Right hindlimb (tissue), 1 donor: ENCODE measurements at regions not wholly inside any gene's neighbourhood (a gene's known extent, or its start where the extent isn't known, plus 50 kb on each side); places are given as distances from the start of the nearest gene placed in this dataset.
A peak's percentile ranks its signal among the peaks of the same experiment; 100 is the strongest.
"Not testable (repeated sequence)": the region's sequence is repeated elsewhere in the genome, so short reads cannot be mapped to it uniquely, and the experiment has no call there.

ENCODE experiments used
- DNase-seq: peaks from one replicate; pipeline ENCODE4 v3.0.0-alpha.2; 2018

DNA sequence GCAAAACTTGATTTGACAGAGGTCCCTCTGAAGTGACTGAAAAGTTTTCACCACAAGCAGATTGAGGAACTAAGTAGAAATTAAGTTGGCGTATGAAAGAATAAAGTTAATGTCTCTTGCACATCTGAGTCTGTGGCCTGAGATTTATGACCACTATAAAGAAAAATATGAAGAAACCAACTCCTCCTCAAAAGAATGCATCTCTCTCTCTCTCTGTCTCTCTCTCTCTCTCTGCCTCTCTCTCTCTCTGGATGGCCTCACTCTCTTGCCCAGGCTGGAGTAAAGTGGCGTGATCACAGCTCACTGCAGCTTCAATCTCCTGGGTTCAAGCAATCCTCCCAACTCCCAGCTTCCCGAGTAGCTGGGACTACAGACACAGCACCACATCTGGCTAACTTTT lies 55.2 kb downstream of the RPL22L1 start:
- no peak for DNase-seq

DNA sequence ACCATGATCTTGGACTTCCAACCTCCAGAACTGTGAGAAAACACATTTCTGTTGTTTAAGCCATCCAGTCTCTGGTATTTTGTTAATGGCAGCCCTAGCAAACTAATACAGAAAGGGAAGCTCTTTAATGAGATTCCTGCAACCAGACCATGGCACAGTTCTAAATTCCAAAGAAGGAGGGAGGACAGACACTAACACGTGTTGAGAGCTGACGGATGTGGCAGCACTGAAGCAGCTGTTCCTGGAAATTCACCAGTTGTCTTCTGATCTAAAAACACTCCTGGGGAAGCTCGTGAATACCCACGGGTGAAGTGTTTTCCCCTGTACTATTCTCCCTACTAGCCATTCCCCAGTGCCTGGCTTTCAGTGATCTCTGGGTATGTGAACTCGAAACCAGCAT lies 56.7 kb downstream of the RPL22L1 start:
- DNase-seq: peak; percentile 24

DNA sequence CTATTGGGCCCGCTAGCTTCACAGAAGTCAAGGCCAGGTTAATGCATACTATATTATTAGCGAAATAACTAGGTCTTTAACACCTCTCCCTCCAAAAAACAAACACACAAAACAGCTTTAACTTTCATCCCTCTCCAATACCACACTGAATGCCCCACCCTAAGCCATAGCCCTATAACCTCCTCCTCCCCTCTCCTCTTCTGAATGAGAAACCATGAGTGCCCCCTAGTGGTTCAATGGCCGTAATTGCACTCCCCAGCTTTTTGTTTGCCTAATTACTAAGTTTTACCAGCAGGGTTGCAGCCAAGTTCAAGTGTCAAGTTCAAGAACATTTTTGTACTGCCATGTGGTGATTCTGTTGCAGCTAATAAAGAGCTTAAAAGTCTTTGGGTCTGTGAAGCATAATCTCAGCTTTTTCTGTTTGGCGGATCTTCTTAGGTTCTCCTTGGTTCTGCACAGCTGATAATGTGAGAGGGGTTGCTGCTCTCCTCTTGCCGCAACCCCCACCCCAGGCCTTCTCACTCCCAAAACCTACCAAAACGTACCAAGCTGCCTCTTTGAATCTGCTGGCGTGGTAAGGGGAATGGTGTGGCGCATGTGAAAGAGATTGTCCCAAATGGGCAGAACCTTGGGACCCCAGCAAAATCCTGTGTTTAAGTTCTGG lies 57.9 kb downstream of the RPL22L1 start:
- peak; percentile 66 for DNase-seq

DNA sequence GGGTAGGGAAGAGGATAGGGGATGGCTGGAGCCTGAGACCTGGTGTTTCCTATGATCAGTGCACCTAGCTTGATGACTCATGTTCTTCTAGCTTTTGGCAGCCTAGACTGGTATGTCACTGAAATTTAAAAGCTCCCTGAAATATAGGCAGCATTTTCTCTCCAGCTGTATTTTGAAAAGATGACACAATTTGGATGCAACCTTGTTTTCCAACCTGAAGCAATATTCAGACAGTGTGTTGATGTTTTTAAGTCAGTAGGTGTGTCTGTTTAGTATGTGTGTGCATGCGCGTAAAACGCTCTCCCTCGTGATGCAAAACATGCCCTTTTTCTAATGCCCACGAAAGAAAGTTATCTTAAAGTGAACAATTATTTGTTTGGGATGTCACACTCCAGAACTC lies 58.5 kb downstream of the RPL22L1 start:
- DNase-seq: no peak

DNA sequence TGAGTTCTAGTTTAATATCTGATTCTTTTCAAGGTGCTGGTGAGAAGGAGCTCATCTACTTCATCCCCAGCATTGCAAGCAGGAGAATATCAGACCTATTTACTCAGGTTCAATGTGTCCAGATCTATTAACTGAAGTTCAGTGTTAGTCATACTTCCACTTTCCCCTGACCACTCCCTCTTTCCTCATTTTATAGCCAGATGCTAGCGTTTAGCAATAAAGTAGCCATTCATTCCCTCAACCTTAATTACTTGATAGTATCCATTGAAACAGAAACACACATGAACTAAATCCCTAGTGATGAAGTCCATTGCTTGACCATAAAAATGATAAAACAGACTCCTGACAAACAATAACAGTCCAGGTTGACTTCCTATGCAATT lies 60.0 kb downstream of the RPL22L1 start:
- no peak for DNase-seq

DNA sequence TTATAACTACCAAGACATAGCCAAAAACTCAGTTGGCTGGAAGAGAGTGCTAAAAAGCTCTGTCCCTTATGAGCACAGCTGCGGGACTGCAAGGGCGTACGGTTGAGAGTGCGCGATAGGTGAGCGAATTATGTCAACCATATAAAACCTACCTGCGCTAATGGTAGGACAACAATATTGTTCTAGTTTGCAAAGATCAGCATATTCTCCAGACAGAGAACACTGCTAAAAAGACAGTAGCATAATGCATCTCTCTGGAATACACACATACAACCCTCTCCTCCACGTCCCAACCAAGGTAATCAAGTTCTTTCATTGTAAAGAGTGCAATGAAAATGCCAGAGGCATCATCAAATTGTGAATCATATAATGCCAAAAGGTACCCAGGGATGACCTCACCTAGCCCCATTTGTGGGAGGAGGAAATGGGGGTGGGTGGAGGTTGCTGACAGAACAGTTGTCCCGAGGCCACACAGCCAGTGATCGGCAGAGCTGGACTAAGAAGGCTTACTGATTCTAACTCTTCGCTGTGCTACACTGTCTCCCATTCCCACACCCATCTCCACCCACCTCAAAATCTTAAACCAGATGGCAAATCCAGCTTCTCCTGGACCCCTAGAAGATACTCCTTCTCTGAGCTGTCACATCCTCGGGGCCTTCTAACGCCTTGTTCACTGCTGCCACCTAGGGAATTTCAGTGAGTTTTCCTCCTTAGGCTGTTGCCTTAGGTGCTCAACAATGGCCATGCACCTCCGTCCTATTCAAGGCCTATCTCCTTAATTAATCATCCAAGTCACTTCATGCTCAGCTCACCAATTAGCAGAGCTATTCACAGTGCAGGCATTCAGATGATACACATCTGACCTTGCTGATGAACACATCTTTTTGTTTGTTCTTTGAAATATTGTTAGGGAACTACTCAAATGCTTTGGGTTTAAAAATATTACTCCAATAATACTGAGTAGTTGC lies 60.7 kb downstream of the RPL22L1 start:
- DNase-seq: peak; percentile 27

DNA sequence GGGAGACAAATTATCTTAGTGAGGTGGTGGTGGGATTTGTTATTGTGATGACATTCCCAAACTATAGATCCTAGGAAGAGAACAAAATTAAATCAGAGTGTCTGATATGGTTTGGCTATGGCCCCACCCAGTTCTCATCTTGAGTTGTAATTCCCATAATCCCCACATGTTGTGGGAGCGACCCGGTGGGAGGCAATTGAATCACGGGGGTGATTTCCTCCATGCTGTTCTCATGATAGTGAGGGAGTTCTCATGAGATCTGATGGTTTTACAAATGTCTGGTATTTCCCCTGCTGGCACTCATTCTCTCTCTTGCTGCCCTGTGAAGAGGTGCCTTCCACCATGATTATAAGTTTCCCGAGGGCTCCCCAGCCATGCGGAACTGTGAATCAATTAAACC lies 62.0 kb downstream of the RPL22L1 start:
- DNase-seq: no peak

DNA sequence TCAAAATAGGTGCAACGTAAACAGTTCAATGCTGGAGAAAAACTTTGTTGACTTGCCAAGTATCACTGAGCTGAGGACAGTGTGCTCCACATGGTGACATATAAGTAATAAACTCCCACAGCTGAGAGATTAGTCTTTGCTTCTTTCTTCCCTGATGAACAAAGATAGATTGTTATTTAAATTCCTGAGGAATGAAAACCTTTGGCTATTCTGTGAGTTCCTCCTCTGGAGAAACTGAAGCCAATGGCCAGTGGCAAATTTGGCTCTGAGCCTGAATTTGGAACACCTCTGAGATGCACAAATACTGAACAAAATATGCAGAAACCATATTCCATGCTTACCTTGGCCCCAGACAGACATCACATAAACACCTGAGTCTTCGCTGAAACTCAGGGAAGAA lies 63.3 kb downstream of the RPL22L1 start:
- no peak for DNase-seq

DNA sequence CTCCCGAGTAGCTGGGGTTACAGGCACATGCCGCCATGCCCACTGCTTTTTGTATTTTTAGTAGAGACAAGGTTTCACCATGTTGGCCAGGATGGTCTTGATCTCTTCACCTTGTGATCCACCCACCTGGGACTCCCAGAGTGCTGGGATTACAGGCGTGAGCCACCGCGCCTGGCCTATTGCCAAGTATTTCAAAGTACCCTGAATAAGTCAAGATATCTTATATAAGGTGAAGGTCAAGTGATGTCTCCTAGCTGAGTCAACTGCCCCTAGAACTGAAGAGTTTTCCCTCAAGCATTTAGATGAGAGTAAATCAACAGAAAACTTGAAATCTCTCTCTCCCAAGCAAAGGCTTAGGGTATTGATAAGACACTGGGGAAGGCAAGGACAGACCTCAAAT lies 63.9 kb downstream of the RPL22L1 start:
- DNase-seq: no peak

DNA sequence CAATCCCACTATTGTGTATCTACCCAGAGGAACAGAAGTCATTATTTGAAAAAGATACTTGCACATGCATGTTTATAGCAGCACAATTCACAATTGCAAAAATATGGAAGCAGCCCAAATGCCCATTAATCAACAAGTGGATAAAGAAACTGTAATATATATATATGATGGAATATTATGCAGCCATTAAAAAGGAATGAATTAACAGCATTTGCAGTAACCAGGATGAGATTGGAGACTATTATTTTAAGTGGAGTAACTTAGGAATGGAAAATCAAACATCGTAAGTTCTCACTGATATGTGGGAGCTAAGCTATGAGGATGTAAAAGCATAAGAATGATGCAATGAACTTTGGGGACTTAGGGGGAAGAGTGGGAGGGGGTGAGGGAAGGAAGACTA lies 64.7 kb downstream of the RPL22L1 start:
- not testable (repeated sequence) for DNase-seq

DNA sequence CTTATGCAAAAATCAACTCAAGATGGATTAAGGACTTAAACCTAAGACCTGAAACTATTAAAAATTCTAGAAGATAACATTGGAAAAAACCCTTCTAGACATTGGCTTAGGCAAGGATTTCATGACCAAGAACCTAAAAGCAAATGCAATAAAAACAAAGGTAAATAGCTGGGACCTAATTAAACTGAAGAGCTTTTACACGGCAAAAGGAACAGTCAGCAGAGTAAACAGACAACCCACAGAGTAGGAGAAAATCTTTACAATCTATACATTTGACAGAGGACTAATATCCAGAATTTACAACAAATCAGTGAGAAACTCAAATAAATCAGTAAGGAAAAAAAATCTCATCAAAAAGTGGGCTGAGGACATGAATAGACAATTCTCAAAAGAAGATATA lies 65.4 kb downstream of the RPL22L1 start:
- DNase-seq: not testable (repeated sequence)

DNA sequence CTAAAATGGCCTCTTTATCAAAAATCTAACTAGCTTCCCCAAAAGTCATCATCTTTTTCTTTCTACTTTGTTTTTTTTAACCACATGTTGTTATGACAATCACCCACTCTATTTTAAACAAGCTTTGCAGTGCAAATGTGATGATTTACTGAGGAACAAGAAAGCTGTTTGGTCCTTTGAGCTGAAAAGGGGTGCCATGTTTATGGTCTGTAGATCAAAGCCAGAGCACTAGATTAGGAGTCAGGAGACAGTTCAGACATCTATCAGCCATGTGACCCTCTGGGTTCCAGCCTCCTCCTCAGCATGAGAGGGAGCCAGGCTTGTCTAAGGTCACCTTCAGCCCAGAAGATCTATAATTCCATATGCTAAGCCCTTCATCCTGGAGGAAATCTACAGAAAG lies 65.9 kb downstream of the RPL22L1 start:
- no peak for DNase-seq

DNA sequence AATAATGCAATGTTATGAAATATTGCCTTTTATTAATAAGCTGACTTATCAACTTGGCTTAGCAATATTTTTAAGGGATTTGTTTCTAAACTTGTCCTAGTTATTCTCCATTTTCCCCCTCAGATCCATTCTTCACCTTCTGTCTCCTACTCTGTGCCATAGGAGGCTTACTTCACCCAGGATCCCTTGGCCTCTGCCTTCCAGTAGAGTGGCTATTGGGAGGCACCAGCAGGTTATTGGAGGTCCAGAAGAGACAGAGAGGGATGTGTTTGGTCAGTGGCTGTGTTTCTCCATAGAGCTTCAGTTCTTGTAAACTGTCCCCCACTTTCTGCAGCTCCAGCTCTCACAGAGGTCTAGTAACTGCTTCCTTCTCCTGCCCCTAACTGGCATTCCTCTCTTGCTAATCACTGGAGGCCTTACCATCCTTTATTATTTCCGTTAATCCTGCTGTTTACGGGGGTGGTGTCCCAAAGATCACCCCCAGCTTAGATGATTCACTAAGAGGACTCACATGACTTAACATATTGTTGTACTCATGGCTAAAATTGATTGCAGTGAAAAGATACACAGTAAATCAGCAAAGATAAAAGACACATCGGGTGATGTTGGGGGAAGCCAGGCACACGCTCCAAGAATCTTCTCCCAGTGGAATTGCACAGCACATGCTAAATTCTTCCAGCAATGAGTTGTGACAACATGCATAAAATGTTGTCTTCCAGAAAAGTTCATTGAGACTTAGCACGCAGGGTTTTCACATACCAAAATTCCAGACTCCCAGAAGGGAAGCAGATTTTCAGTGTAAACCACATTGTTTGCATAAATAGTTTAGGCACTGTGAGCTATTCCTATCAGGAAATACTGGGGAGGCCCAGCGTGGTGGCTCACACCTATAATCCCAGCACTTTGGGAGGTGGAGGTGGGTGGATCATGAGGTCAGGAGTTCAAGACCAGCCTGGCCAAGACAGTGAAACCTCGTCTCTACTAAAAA lies 67.5 kb downstream of the RPL22L1 start:
- peak; percentile 30 for DNase-seq

DNA sequence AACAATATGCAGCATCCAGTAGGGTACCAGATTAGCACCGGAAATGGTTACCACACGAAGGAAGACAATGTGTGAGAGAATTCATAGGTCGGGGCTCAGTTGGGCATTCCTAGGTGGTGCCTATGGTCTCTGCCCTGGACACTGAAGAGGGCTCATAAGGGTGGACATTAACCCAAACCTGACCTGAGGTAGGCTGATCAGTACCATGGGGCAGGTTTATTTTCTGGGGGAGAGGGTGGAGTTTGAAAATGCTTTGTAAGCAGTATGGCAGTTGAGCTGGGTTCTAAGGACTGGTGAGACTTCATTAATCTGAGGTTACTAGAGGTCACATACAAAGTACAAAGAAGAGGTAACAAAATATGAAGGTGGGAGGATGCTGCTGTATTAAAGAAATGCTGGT lies 68.4 kb downstream of the RPL22L1 start:
- no peak for DNase-seq

DNA sequence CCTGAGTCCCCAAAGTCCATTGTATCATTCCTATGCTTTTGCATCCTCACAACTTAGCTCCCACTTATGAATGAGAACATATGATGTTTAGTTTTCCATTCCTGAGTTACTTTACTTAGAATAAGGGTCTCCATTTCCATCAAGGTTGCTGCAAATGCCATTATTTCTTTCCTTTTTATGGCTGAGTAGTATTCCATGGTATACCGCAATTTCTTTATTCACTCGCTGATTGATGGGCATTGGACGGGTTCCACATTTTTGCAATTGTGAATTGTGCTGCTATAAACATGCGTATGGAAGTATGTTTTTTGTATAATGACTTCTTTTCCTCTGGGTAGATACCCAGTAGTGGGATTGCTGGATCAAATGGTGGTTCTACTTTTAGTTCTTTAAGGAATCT lies 69.7 kb downstream of the RPL22L1 start:
- DNase-seq: not testable (repeated sequence)

DNA sequence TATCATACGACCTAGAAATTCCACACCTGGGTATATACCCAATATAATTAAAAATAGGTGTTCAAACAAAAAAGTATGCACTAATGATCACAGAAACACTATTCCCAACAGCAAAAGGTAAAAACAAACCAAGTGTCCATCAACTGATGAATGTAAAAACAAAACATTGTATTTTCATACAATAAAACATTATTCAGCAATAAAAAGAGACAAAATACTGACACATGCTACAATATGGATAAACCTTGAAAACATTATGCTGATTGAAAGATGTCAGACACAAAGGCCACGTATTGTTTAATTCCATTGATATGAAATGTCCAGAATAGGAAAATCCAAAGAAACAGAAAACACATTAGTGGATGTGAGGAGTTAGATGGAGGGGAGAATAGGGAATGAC lies 71.0 kb downstream of the RPL22L1 start:
- DNase-seq: no peak

DNA sequence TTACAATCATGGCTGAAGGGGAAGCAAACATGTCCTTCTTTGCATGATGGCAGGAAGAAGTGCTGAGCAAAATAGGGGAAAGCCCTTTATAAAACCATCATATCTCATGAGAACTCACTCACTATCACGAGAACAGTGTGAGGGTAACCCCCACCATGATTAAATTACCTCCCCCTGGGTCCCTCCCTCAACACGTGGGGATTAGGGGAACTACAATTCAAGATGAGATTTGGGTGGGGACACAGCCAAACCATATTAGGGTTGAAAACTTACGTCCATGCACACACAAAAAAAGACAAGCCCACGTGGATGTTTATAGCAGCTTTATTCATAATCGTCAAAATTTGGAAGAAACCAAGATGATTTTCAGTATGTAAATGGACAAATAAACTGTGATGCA lies 72.3 kb downstream of the RPL22L1 start:
- no peak for DNase-seq

DNA sequence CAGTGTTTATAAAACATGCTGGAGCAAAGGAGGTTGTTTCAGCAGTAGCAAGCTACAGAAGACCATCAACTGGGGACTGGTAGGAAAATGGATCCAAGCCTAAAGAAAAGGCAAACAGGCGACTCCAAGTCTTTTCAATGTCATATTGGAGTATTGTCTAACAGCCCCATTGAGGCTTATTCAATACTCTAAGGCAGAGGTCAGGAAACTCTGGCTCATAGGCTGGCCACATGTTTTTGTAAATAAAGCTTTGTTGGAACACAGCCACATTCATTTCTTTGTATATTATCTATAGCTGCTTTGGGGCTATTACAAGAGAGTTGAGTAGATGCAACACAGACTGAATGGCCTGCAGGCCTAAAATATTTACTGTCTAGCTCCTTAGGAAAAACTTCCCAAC lies 77.5 kb downstream of the RPL22L1 start:
- peak; percentile 37 for DNase-seq

DNA sequence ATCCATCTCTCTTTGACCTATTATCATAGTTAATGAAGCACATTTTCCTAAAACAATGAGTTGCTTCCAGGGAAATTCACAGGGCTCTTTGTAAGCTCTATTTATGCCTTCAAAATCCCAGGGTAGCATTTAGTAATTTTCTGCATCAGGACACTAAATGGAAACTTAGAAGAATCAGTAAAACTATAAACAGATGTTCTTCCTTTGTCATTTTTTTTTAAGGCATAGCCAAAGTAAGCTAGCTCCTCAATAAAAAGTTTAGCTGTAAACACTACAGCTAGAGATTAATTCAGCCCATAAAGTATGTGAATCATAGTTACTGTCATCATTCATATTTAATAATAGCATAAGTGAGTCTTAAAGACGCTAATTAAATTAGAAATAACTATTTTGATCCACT lies 79.3 kb downstream of the RPL22L1 start:
- DNase-seq: no peak

DNA sequence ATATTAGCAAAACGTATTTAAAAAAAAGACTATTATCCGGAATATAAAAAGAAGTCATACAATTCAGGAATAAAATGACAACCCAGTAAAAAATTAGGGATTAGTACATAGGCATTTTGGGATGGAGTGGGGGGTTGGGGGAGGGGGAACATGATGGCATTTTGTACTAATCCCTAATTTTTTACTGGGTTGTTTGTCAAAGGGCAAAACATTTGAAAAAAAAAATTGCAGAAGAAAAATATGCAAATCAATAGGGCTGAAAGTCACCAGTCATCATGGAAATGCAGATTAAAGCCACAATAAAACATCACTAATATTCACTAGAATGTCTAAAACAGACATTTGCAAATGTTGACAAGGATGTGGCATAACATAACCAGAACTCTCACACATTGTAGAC lies 82.5 kb downstream of the RPL22L1 start:
- no peak for DNase-seq

DNA sequence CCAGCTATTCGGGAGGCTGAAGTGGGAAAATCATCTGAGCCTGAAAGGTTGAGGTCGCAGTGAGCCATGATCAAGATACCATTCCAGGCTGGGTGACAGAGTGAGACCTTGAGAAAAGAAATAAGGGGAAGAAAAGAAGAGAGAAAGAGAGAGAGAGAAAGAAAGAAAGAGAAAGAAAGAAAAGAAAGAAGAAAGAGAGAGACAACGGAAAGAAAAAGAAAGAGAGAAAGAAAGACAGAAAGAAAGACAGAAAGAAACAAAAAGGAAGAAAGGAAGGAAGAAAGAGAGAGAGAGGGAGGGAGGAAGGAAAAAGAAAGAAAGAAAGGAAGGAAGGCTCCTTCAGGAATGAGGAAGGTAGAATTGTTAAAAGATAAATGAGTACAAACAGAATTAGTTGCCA lies 84.5 kb downstream of the RPL22L1 start:
- DNase-seq: no peak

DNA sequence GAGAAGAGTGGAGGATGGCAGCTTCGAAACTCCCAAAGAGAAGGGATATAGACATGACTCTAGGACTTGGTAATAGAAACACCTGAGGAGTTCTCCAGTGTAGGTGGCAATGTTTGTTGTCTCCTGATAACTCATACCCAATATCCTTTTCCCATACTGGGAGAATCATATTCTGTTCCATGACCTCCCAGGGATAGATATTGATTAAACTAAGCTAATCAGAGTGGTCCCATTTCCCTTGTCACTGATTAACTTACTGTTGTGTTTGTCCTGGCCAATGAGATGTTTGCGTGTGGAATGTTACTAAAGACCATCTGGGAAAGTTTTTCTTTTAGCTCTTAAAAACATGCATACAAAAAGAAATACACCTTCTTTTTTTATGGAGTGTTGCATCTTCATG lies 85.6 kb downstream of the RPL22L1 start:
- no peak for DNase-seq

DNA sequence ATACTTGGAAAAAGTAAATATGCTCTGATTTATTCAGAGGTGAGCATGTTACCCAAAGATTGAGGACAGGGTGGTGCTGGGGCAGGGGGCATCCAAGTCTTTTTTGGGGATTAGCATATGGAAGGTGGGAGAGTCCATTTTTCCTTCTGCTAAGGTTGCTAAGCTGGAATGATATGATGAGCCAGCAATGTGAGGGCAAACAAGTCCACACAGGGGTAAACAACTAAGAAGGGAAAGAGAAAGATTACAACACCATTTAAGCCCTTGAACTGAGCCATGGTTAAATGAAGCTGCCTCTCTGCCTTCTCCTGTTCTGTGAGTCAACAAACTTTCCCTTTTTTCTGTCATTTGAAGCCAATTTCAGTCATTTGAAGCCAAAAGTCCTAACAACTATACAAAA lies 89.0 kb downstream of the RPL22L1 start:
- DNase-seq: no peak
